PC-9 (cell line): ENCODE measurements at regions not wholly inside any gene's neighbourhood (a gene's known extent, or its start where the extent isn't known, plus 50 kb on each side); places are given as distances from the start of the nearest gene placed in this dataset.
"Not testable (repeated sequence)": the region's sequence is repeated elsewhere in the genome, so short reads cannot be mapped to it uniquely, and the experiment has no call there.

Source experiments
- CTCF ChIP-seq: fragments of 200-600 bp; sonication (generic); conservative IDR thresholded peaks from 2 replicates; pipeline ENCODE4 v1.6.1; 2017; ENCODE audit warnings: mixed run types, antibody characterized with exemption, mild to moderate bottlenecking, moderate library complexity
- EZH2 ChIP-seq: fragments of 200-600 bp; sonication (generic); IDR thresholded peaks from 2 replicates; pipeline ENCODE4 v1.8.0; 2017; ENCODE audit warnings: antibody characterized with exemption, low read depth

DNA sequence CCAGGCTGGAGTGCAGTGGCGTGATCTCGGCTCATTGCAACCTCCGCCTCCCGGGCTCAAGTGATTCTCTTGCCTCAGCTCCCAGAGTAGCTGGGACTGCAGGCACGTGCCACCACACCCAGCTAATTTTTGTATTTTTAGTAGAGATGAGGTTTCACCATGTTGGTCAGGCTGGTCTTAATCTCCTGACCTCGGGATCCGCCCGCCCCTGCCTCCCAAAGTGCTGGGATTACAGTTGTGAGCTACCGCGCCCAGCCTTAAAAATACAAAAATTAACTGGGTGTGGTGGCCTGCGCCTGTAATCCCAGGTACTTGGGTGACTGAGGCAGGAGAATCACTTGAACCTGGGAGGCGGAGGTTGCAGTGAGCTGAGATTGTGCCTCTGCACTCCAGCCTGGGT, 89.4 kb downstream of the UTRN start:
- TF ChIP-seq CTCF, EZH2: not testable (repeated sequence)
